DND-41 (cell line): ENCODE measurements at regions not wholly inside any gene's neighbourhood (a gene's known extent, or its start where the extent isn't known, plus 50 kb on each side); places are given as distances from the start of the nearest gene placed in this dataset.

Experiments
- ATAC-seq: fragments of 200-7000 bp; cut with Tn5 transposase; 3 replicates; pipeline ENCODE4 v1.9.1; 2021; ENCODE audit warnings: low read depth; ENCODE audit not compliant: insufficient read depth
- DNase-seq: peaks from one replicate; pipeline ENCODE4 v3.0.0-alpha.2; 2020
- H2AFZ ChIP-seq: 2 replicates; pipeline ENCODE4 v1.6.0; 2012; ENCODE audit warnings: low read depth, low read length
- H3K27ac ChIP-seq: 2 replicates; pipeline ENCODE4 v1.5.1; 2012; ENCODE audit warnings: low read length, inconsistent platforms
- H3K27me3 ChIP-seq: fragments of 200-600 bp; sonication (generic); 2 replicates; pipeline ENCODE4 v1.6.0; 2012; ENCODE audit warnings: low read length, mild to moderate bottlenecking, inconsistent platforms; ENCODE audit not compliant: insufficient read depth, poor library complexity
- H3K36me3 ChIP-seq: 2 replicates; pipeline ENCODE4 v1.5.1; 2012; ENCODE audit warnings: low read length, inconsistent platforms; ENCODE audit not compliant: insufficient read depth
- H3K4me1 ChIP-seq: 2 replicates; pipeline ENCODE4 v1.5.1; 2012; ENCODE audit warnings: mild to moderate bottlenecking, low read length; ENCODE audit not compliant: insufficient read depth
- H3K4me2 ChIP-seq: 2 replicates; pipeline ENCODE4 v1.6.0; 2012; ENCODE audit warnings: mild to moderate bottlenecking, moderate library complexity, low read length, inconsistent platforms; ENCODE audit not compliant: insufficient read depth
- H3K4me3 ChIP-seq, 2 experiments: fragments of 200-600 bp in 1 of 2; shearing (Covaris generic) in 1 of 2; 2 replicates each; pipeline ENCODE4 v1.5.1; 2012 to 2016; ENCODE audit warnings: inconsistent platforms in 2 of 2, low read length in 2 of 2, mild to moderate bottlenecking in 2 of 2, low read depth in 1 of 2, moderate library complexity in 1 of 2
- H3K79me2 ChIP-seq: 2 replicates; pipeline ENCODE4 v1.6.0; 2012; ENCODE audit warnings: low read length, inconsistent platforms; ENCODE audit not compliant: insufficient read depth
- H3K9ac ChIP-seq: 2 replicates; pipeline ENCODE4 v1.6.0; 2012; ENCODE audit warnings: low read depth, mild to moderate bottlenecking, inconsistent platforms, low read length, moderate library complexity
- H3K9me3 ChIP-seq: 2 replicates; pipeline ENCODE4 v1.5.1; 2012; ENCODE audit warnings: low read length, moderate library complexity, mild to moderate bottlenecking, inconsistent platforms; ENCODE audit not compliant: insufficient read depth, severe bottlenecking
- H4K20me1 ChIP-seq: 2 replicates; pipeline ENCODE4 v1.6.0; 2012; ENCODE audit warnings: low read length; ENCODE audit not compliant: insufficient read depth
- CTCF ChIP-seq: IDR thresholded peaks from 2 replicates; pipeline ENCODE4 v1.5.1; 2012; ENCODE audit warnings: borderline replicate concordance, low read length, moderate library complexity, mild to moderate bottlenecking; ENCODE audit not compliant: poor library complexity, severe bottlenecking; ENCODE audit errors: extremely low read depth
- EZH2 ChIP-seq: IDR thresholded peaks from 3 replicates; pipeline ENCODE4 v1.6.1; 2012; ENCODE audit warnings: borderline replicate concordance, low read depth, mild to moderate bottlenecking, moderate library complexity, low read length, inconsistent platforms; ENCODE audit not compliant: severe bottlenecking

- no peak overlapping the region for H3K27ac ChIP-seq
- H3K4me3 ChIP-seq: no peak overlapping the region
- ATAC-seq: peak; percentile 55; the same call in 2 of the 3 replicates
- H3K27me3 ChIP-seq: no peaks in the 10 kb centered on the region
- H4K20me1 ChIP-seq: no peaks in the 10 kb centered on the region
- H3K9ac ChIP-seq: no peak overlapping the region
- H3K4me1 ChIP-seq: no peaks in the 10 kb centered on the region; the same call in 1 of the 2 replicates
- no peak for DNase-seq
- H3K9me3 ChIP-seq: no peaks in the 10 kb centered on the region
- TF ChIP-seq EZH2: no peak
- peak; percentile 31 for TF ChIP-seq CTCF
- no peaks in the 10 kb centered on the region for H3K79me2 ChIP-seq
- H2AFZ ChIP-seq: no peak overlapping the region
- no peak overlapping the region for H3K4me2 ChIP-seq
- no peaks in the 10 kb centered on the region for H3K36me3 ChIP-seq
Measured at GRCh38 chr4:117968606-117969005, 65.7 kb upstream of the NDST3 start.

- Histone ChIP-seq H3K79me2 (no peaks in the 10 kb centered on the region), H4K20me1 (no peaks in the 10 kb centered on the region), H3K27ac (no peak overlapping the region), H3K9ac (no peak overlapping the region), H3K4me2 (no peak overlapping the region), H3K27me3 (no peaks in the 10 kb centered on the region), H3K9me3 (no peaks in the 10 kb centered on the region), H2AFZ (no peak overlapping the region), H3K4me3 (no peak overlapping the region), H3K36me3 (no peaks in the 10 kb centered on the region), H3K4me1 (no peaks in the 10 kb centered on the region)
- ATAC-seq (no peak), DNase-seq (no peak)
- no peak for TF ChIP-seq CTCF
- no peak for TF ChIP-seq EZH2
Measured at GRCh38 chr4:117971403-117971802, 62.9 kb upstream of the NDST3 start.

- Histone ChIP-seq H3K27ac (peak overlapping the region; percentile 100), H3K4me2 (peak overlapping the region; percentile 63), H3K4me1 (peaks cover 69% of the 10 kb centered on the region), H4K20me1 (no peaks in the 10 kb centered on the region), H3K36me3 (no peaks in the 10 kb centered on the region; the same call in 1 of the 2 replicates), H3K9ac (peak overlapping the region; percentile 63), H3K4me3 (peak overlapping the region in 1 of 2 experiments; percentile 45; a peak in 2 of 4 replicates), H3K9me3 (peaks cover 10% of the 10 kb centered on the region), H2AFZ (peak overlapping the region; percentile 66), H3K79me2 (no peaks in the 10 kb centered on the region), H3K27me3 (no peaks in the 10 kb centered on the region)
- DNase-seq (peak; percentile 85), ATAC-seq (peak; percentile 91)
- no peak for TF ChIP-seq EZH2
- no peak for TF ChIP-seq CTCF
Measured at GRCh38 chr4:117983541-117984365, 50.5 kb upstream of the NDST3 start.
